HG02610 (cell line): ENCODE measurements at regions not wholly inside any gene's neighbourhood (a gene's known extent, or its start where the extent isn't known, plus 50 kb on each side); places are given as distances from the start of the nearest gene placed in this dataset.
"Not testable (repeated sequence)": the region's sequence is repeated elsewhere in the genome, so short reads cannot be mapped to it uniquely, and the experiment has no call there.

Experiments used
- ATAC-seq: cut with Tn5 transposase; IDR thresholded peaks from one replicate; pipeline ENCODE4 v1.9.1; 2021; ENCODE audit warnings: mild to moderate bottlenecking, moderate library complexity; ENCODE audit not compliant: unreplicated experiment

DNA sequence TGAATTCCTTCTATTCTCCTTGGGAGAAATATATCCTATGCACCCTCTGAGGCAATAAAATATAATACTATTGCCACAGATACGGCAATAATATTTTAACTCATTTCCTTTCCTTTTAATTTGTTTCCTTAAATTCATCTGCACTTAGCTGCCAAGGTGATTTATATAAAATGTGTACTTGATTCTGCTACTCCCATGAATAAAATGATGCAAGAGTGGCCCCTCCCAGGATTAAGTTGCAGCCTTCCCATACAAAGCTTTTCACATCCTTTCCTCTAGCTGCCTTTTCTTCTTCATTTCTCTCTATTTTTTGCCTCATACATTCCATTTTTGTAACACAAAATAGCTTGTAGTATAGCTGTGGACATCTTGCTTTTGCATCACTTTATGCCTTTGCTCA, 464.1 kb upstream of the ZEB2 start:
- ATAC-seq, result no peak

- no peak for ATAC-seq
Measured at GRCh38 chr2:144983107-144983506, 463.2 kb upstream of the ZEB2 start.

GRCh38 chr2:144982481-144982880, 462.6 kb upstream of the ZEB2 start:
- no peak for ATAC-seq

DNA sequence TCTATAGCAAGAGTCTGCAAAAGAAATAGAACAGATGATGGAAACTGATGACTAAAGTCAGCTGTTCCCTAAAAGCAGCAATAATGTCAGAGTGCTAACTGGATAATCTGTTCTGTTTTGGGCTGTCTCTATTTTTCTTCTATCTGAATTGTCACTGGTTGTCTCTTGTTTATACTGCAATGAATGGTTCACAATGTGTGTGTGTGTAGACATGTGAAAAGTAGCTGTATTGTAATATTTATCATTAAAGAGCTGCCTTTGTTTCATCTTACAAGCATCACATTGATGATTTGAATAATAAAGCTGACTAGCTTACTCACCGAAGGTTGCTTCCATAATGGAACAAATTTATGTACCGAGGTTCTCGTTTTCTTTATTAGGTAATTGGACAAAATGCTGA, 456.0 kb upstream of the ZEB2 start:
- no peak for ATAC-seq

DNA sequence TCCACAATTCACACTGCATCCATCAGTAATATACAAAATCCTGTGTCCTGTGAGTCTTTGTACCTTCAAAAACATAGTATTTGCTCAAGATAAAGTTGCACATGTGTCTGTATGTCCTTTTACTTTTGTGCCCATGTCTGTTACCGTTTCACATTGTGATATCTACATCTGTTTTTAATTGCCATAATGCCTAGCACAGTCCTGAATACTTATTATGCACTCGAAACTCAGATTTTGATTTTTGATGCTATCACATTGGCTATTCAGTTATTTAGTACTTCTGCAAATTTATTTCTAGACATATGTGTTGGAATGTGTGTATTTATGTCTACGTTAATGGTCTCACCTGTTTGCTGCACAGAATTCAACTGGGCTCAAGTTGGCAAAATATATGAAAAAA, 452.8 kb upstream of the ZEB2 start:
- ATAC-seq, result no peak

DNA sequence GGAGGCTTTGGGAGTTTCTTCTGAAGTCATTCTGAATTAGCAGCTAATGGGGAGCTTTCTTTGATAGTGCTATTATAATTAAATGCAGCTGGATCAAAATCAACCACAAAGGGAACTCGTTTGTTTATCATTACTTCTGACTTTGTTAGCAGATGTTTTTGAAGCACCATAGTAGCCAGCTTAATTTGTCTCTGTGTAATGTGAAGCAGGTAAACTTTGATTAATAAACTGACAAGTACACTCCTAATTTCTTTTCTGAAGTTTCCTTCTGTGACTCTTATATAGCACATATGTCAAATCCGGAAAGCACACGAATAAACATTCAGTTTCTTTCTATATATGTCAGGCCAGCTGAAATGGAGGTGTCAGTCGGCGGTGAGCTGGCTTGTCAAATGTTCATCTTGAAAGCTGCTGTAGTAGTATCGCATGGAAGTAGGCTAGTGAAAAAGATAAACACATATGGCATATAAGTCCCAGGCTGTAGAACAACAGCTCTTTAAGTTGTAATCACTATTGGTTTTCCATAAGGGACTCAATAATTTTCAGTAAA, 451.9 kb upstream of the ZEB2 start:
- ATAC-seq, result no peak

DNA sequence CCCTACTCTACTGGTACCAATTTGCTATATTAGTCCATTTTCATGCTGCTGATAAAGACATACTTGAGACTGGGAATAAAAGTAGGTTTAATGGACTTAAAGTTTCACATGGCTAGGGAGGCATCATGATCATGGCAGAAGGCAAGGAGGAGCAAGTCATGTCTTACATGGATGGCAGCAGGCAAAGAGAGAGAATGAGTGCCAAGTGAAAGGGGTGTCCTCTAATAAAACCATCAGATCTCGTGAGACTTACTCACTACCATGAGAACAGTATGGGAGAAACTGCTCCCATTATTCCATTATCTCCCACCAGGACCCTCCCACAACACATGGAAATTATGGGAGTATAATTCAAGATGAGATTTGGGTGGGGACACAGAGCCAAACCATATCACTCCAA, 450.5 kb upstream of the ZEB2 start:
- ATAC-seq, result not testable (repeated sequence)

- ATAC-seq, result not testable (repeated sequence)
Measured at GRCh38 chr2:144969564-144969963, 449.6 kb upstream of the ZEB2 start.

DNA sequence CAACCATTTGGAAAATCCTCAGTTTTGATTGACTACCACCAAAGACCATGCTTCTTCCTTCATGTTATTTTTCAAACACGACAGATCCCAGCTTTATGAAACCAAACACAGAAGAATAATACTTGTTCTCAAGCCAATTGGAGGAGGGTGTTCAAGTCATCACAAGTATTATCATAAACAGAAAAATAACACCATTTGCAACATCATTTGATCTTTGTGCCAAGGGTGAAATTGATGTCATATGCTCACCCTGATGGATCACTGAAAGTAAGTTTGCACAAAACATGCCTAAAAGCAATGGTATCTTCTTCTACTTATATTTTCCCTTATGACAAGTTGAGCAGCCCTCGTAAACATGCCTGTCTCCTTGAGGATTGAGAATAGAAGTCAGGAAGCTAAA, 448.0 kb upstream of the ZEB2 start:
- ATAC-seq, result no peak

- ATAC-seq, result no peak
Measured at GRCh38 chr2:144965172-144965571, 445.3 kb upstream of the ZEB2 start.

DNA sequence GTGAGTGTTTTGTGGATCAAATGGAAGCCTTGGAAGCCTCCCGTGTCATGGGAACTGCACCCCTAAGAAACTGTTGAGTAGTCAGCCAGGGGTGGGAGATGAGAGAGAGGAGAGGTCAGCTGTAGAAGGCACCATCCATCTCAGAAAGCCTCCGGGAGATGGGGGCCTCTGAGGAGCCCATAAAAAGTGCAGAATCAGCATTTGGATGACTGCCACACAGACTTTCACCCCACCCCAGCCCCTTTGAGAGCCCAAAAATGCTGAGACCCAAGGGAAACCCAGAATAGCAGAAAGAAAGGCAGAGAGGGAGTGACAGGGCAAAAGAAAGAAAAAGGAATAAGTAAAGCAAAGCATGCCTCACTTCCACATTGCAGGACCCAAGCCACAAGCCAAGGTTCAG, 443.1 kb upstream of the ZEB2 start:
- no peak for ATAC-seq

GRCh38 chr2:144959416-144959815, 439.5 kb upstream of the ZEB2 start:
- ATAC-seq, result no peak

GRCh38 chr2:144950899-144951560, 431.1 kb upstream of the ZEB2 start:
- ATAC-seq, result no peak

- ATAC-seq, result no peak
Measured at GRCh38 chr2:144948205-144948855, 428.4 kb upstream of the ZEB2 start.

DNA sequence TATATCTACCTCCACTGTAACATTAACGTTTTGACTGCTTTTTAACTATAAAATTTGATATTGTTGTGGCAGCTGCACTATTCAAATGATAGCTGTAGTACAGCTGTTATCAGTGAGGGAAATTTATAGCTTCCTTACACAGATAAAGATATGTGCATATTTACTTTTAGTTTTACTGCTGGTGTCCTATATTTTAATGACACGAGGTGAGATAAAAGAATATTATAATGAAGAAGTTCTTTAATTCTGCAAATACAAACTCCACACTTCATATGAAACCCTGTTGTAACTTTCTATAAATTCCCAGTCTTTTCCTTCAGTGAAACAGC, 427.8 kb upstream of the ZEB2 start:
- no peak for ATAC-seq

DNA sequence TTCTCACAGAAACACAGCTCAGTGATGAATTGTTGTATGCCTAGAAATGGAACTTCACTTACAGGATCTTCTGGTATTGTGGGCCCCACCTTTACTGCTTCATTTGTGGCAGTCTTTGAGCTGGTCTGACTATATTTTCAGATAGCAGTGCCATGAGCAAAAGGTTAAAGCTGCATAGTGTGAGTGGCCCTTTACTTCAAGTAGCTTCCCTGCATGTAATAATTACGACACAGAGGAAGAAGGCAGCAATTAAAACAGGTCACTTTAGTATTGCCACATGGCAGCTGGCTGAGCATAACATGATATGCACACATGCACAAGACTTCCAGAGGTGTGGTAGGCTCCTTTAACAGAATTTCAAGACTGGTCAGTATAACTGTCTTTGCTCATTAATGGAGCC, 426.3 kb upstream of the ZEB2 start:
- no peak for ATAC-seq

GRCh38 chr2:144944546-144945220, 424.8 kb upstream of the ZEB2 start:
- no peak for ATAC-seq

GRCh38 chr2:144943986-144944385, 424.1 kb upstream of the ZEB2 start:
- no peak for ATAC-seq

- ATAC-seq, result no peak
Measured at GRCh38 chr2:144943293-144943941, 423.5 kb upstream of the ZEB2 start.

DNA sequence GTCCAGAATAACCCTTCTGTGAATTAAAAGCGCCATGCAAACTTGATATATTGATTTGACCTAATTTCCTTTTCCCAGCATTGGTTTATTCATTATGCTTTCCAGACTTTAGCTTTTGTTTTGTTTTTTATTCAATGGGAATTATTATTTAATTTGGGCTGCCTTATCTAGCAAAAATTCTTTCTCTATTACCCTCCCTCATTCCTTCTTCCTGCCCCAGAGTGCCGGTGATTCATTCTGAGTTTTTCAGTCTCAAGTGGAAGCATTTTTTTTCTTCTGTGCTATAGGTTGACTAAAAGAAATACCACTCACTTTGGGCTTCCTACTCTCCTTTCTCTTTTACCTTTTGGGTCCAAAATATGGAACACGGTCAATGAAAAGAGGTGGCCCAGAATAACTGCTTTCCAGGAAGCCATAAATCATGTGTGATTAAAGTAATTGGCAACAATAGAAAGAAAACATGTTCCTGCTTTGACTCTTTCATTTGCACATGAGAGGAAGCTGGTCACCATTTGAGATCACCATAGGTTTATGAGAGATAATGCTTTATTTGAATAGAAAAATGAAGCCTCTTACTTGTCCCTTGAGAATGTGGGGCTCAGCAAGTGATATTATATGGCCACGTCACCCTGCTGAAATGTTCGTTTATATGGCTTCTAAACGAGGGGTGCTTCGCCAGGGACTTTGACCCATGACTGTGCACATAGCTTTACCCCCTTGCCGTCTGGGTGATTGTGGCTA, 422.8 kb upstream of the ZEB2 start:
- ATAC-seq, result no peak
